ENCODE measurements at regions not wholly inside any gene's neighbourhood (a gene's known extent, or its start where the extent isn't known, plus 50 kb on each side); places are given as distances from the start of the nearest gene placed in this dataset.

- Histone ChIP-seq H3K36me3 (ENCODE audit: control insufficient read depth, insufficient read depth, low read length) (no peaks in the 10 kb centered on the region), H3K27me3 (ENCODE audit: control insufficient read depth, insufficient read depth, low read length) (no peaks in the 10 kb centered on the region), H3K9me3 (ENCODE audit: control insufficient read depth, insufficient read depth, low read depth, low read length) (no peaks in the 10 kb centered on the region), H3K4me3 (replicated peaks in 1 of 4; ENCODE audit: control extremely low read depth in 1 of 4, insufficient read depth in 1 of 4, low read depth in 3 of 4, low read length in 4 of 4) (no peak overlapping the region), H3K27ac (ENCODE audit: insufficient read depth, low read length) (no peak overlapping the region), H4K20me1 (ENCODE audit: control insufficient read depth, extremely low read depth, insufficient read depth, low read length) (no peaks in the 10 kb centered on the region), H3K79me2 (ENCODE audit: control insufficient read depth, insufficient read depth, low read length) (no peaks in the 10 kb centered on the region), H3K9ac (ENCODE audit: insufficient read depth, low read length) (no peak overlapping the region), H3K4me2 (ENCODE audit: extremely low read depth, insufficient read depth, low read length) (no peak overlapping the region), H2AFZ (ENCODE audit: low read length) (no peak overlapping the region), H3K4me1 (ENCODE audit: control insufficient read depth, extremely low read depth, insufficient read depth, low read length) (peaks cover 3% of the 10 kb centered on the region)
- peak in 1 of 2 donors; percentile 83 for DNase-seq (ENCODE audit: low read depth in 2 of 2)
- TF ChIP-seq CTCF (conservative IDR thresholded peaks at IDR 0.05 in 1 of 2, IDR thresholded peaks at IDR 0.05 in 1 of 2; ENCODE audit: low read depth in 1 of 2, low read length in 2 of 2) (no peak), EZH2 (IDR thresholded peaks at IDR 0.05; ENCODE audit: low read length, missing control alignments) (no peak)
Observed at GRCh38 chr7:81162771-81163525, 244.1 kb upstream of the SEMA3C start.

GRCh38 chr7:81162234-81162633, 243.4 kb upstream of the SEMA3C start:
- Histone ChIP-seq H3K27ac (ENCODE audit: insufficient read depth, low read length) (no peak overlapping the region), H3K79me2 (ENCODE audit: control insufficient read depth, insufficient read depth, low read length) (no peaks in the 10 kb centered on the region), H3K4me3 (replicated peaks in 1 of 4; ENCODE audit: control extremely low read depth in 1 of 4, insufficient read depth in 1 of 4, low read depth in 3 of 4, low read length in 4 of 4) (no peak overlapping the region), H3K9ac (ENCODE audit: insufficient read depth, low read length) (no peak overlapping the region), H3K36me3 (ENCODE audit: control insufficient read depth, insufficient read depth, low read length) (no peaks in the 10 kb centered on the region), H3K27me3 (ENCODE audit: control insufficient read depth, insufficient read depth, low read length) (no peaks in the 10 kb centered on the region), H3K4me1 (ENCODE audit: control insufficient read depth, extremely low read depth, insufficient read depth, low read length) (peaks cover 3% of the 10 kb centered on the region), H2AFZ (ENCODE audit: low read length) (no peak overlapping the region), H3K4me2 (ENCODE audit: extremely low read depth, insufficient read depth, low read length) (no peak overlapping the region), H3K9me3 (ENCODE audit: control insufficient read depth, insufficient read depth, low read depth, low read length) (no peaks in the 10 kb centered on the region), H4K20me1 (ENCODE audit: control insufficient read depth, extremely low read depth, insufficient read depth, low read length) (no peaks in the 10 kb centered on the region)
- DNase-seq (ENCODE audit: low read depth in 2 of 2): no peak
- TF ChIP-seq EZH2 (IDR thresholded peaks at IDR 0.05; ENCODE audit: low read length, missing control alignments) (no peak), CTCF (conservative IDR thresholded peaks at IDR 0.05 in 1 of 2, IDR thresholded peaks at IDR 0.05 in 1 of 2; ENCODE audit: low read depth in 1 of 2, low read length in 2 of 2) (no peak)

- no peaks in the 10 kb centered on the region for H3K9me3 ChIP-seq (ENCODE audit: control insufficient read depth, insufficient read depth, low read depth, low read length)
- H3K4me2 ChIP-seq (ENCODE audit: extremely low read depth, insufficient read depth, low read length): no peak overlapping the region
- H3K4me3 ChIP-seq (replicated peaks in 1 of 4; ENCODE audit: control extremely low read depth in 1 of 4, insufficient read depth in 1 of 4, low read depth in 3 of 4, low read length in 4 of 4): no peak overlapping the region
- peak; percentile 94 to 99 for DNase-seq (ENCODE audit: low read depth in 2 of 2)
- no peak for TF ChIP-seq EZH2 (IDR thresholded peaks at IDR 0.05; ENCODE audit: low read length, missing control alignments)
- no peak for TF ChIP-seq CTCF (conservative IDR thresholded peaks at IDR 0.05 in 1 of 2, IDR thresholded peaks at IDR 0.05 in 1 of 2; ENCODE audit: low read depth in 1 of 2, low read length in 2 of 2)
- peaks cover 3% of the 10 kb centered on the region for H3K4me1 ChIP-seq (ENCODE audit: control insufficient read depth, extremely low read depth, insufficient read depth, low read length)
- H3K27me3 ChIP-seq (ENCODE audit: control insufficient read depth, insufficient read depth, low read length): no peaks in the 10 kb centered on the region
- H3K9ac ChIP-seq (ENCODE audit: insufficient read depth, low read length): no peak overlapping the region
- H4K20me1 ChIP-seq (ENCODE audit: control insufficient read depth, extremely low read depth, insufficient read depth, low read length): no peaks in the 10 kb centered on the region
- H2AFZ ChIP-seq (ENCODE audit: low read length): no peak overlapping the region
- no peaks in the 10 kb centered on the region for H3K79me2 ChIP-seq (ENCODE audit: control insufficient read depth, insufficient read depth, low read length)
- H3K36me3 ChIP-seq (ENCODE audit: control insufficient read depth, insufficient read depth, low read length): no peaks in the 10 kb centered on the region
- no peak overlapping the region for H3K27ac ChIP-seq (ENCODE audit: insufficient read depth, low read length)
Observed at GRCh38 chr7:81161451-81162075, 242.7 kb upstream of the SEMA3C start.

All from fibroblast of lung (primary cell).